Body of pancreas (tissue), 4 donors: ENCODE measurements at regions not wholly inside any gene's neighbourhood (a gene's known extent, or its start where the extent isn't known, plus 50 kb on each side); places are given as distances from the start of the nearest gene placed in this dataset.

Experiments used
- CTCF ChIP-seq, 7 experiments: fragments of 450-650 bp in 4 of 7; fragments of 200-600 bp in 3 of 7; sonication (generic) in 3 of 7; IDR thresholded peaks; one replicate each; pipeline ENCODE4 v1.5.1; 2016 to 2019; ENCODE audit warnings: antibody characterized with exemption in 7 of 7
- POLR2A ChIP-seq, 3 donors: fragments of 450-650 bp; IDR thresholded peaks; one replicate each; pipeline ENCODE4 v1.6.1; 2016; ENCODE audit warnings: antibody characterized with exemption in 3 of 3, mild to moderate bottlenecking in 2 of 3

DNA sequence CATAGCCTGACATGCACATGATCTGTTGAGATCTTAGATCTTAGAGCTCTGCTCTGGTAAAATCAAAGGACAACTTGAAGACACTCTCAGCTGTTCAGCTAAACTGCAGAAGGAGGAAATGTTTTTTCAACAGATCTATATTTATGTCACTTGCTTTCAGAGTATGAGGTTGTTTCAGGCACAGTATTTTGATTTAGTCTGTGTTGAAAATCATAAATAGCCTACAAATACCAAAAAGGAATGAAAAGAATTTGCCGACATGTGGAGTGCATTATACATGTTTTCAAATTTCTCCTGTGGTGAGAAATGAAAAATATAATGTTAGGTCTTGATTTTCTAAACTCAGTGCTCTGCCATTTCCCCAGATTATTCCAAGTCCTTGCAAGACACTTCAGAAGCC is 1118.4 kb downstream of the TBL1XR1 start:
- no peak for TF ChIP-seq CTCF (IDR thresholded peaks at IDR 0.05)
- no peak for TF ChIP-seq POLR2A (IDR thresholded peaks at IDR 0.05)
